OCI-LY7 (cell line): ENCODE measurements at regions not wholly inside any gene's neighbourhood (a gene's known extent, or its start where the extent isn't known, plus 50 kb on each side); places are given as distances from the start of the nearest gene placed in this dataset.

Experiments
- BruUV-seq: library from RNA; stranded (reverse); fragments of 400-500 nt; replicated peaks from 2 replicates; lab custom pipeline; 2021; lab: Mats Ljungman, UMichigan
- CTCF ChIA-PET: fragments of 300-600 bp; sonication (Branson Sonifier 250); formaldehyde crosslinking; loops from one replicate; lab custom pipeline; 2022; ENCODE audit warnings: antibody characterized with exemption; ENCODE audit not compliant: unreplicated experiment; lab: Charles Lee
- POLR2A ChIA-PET: fragments of 300-600 bp; sonication (Branson Sonifier 250); formaldehyde crosslinking; loops from one replicate; lab custom pipeline; 2022; ENCODE audit warnings: antibody characterized with exemption; lab: Charles Lee
- DNase-seq: peaks from one replicate; pipeline ENCODE4 v3.0.0-alpha.2; 2015; ENCODE audit warnings: low spot score
- H2AFZ ChIP-seq: fragments of 200-600 bp; sonication (generic), shearing (Covaris generic); 2 replicates; pipeline ENCODE4 v1.6.1; 2014; ENCODE audit warnings: mild to moderate bottlenecking, antibody characterized with exemption, low read length, moderate library complexity
- H3K27ac ChIP-seq: fragments of 200-600 bp; sonication (generic); 2 replicates; pipeline ENCODE4 v1.5.1; 2014; ENCODE audit warnings: mixed run types, low read depth, mild to moderate bottlenecking, moderate library complexity, low read length, inconsistent platforms; ENCODE audit not compliant: poor library complexity, severe bottlenecking
- H3K36me3 ChIP-seq: fragments of 200-600 bp; sonication (generic); 2 replicates; pipeline ENCODE4 v1.6.1; 2014; ENCODE audit warnings: mild to moderate bottlenecking, antibody characterized with exemption, low read length, moderate library complexity, mixed read lengths; ENCODE audit not compliant: insufficient read depth
- H3K4me1 ChIP-seq: fragments of 200-600 bp; sonication (generic); 2 replicates; pipeline ENCODE4 v1.5.1; 2014; ENCODE audit warnings: mild to moderate bottlenecking, low read length; ENCODE audit not compliant: insufficient read depth, poor library complexity, severe bottlenecking
- H3K4me2 ChIP-seq: fragments of 200-600 bp; sonication (generic); 2 replicates; pipeline ENCODE4 v1.6.1; 2014; ENCODE audit warnings: mild to moderate bottlenecking, low read length
- H3K4me3 ChIP-seq: fragments of 200-600 bp; sonication (generic); 2 replicates; pipeline ENCODE4 v1.5.1; 2014; ENCODE audit warnings: mild to moderate bottlenecking, low read depth, low read length; ENCODE audit not compliant: poor library complexity, severe bottlenecking
- H3K79me2 ChIP-seq: fragments of 200-600 bp; sonication (generic); 2 replicates; pipeline ENCODE4 v1.6.1; 2016; ENCODE audit warnings: low read depth, mild to moderate bottlenecking, low read length, moderate library complexity, mixed read lengths; ENCODE audit not compliant: insufficient read depth
- H3K9me2 ChIP-seq: fragments of 200-600 bp; sonication (generic); 2 replicates; pipeline ENCODE4 v1.6.1; 2016; ENCODE audit warnings: mild to moderate bottlenecking, low read length, mixed read lengths; ENCODE audit not compliant: insufficient read depth
- H3K9me3 ChIP-seq: fragments of 200-600 bp; sonication (generic); 2 replicates; pipeline ENCODE4 v1.6.1; 2014; ENCODE audit warnings: mild to moderate bottlenecking, mixed run types, low read length, mixed read lengths
- H4K20me1 ChIP-seq: fragments of 200-600 bp; sonication (generic); 2 replicates; pipeline ENCODE4 v1.6.1; 2014; ENCODE audit warnings: mild to moderate bottlenecking, antibody characterized with exemption, low read length, moderate library complexity, mixed read lengths; ENCODE audit not compliant: insufficient read depth
- CTCF ChIP-seq: fragments of 200-600 bp; sonication (generic); conservative IDR thresholded peaks from 2 replicates; pipeline ENCODE4 v1.5.1; 2014; ENCODE audit warnings: mild to moderate bottlenecking, antibody characterized with exemption, low read length, moderate library complexity, mixed read lengths
- EZH2phosphoT487 ChIP-seq: fragments of 200-600 bp; sonication (generic); IDR thresholded peaks from 2 replicates; pipeline ENCODE4 v1.6.1; 2018; ENCODE audit warnings: low read depth, borderline replicate concordance, mild to moderate bottlenecking, mixed run types, antibody characterized with exemption, low read length, moderate library complexity, mixed read lengths
- intact Hi-C: fragments of 100-400 bp; cut with micrococcal nuclease; formaldehyde crosslinking; loops from one replicate; pipeline ENCODE4 v1.10.0; 2022; ENCODE audit not compliant: unreplicated experiment

GRCh38 chr13:34678154-34678553 lies 263.9 kb upstream of the NBEA start:
- Histone ChIP-seq H3K36me3 (no peaks in the 10 kb centered on the region), H3K9me3 (no peaks in the 10 kb centered on the region), H3K4me2 (no peak overlapping the region), H3K79me2 (no peaks in the 10 kb centered on the region), H2AFZ (no peak overlapping the region), H3K9me2 (no peaks in the 10 kb centered on the region), H4K20me1 (no peaks in the 10 kb centered on the region), H3K4me1 (no peaks in the 10 kb centered on the region), H3K27ac (no peak overlapping the region), H3K4me3 (no peak overlapping the region)
- no TSS peak for BruUV-seq
- no peak for TF ChIP-seq EZH2phosphoT487
- CTCF ChIA-PET: no interaction called here
- intact Hi-C loops: no loop called here
- POLR2A ChIA-PET: interaction anchor here (1.4 kb wide), 1 partner anchor 22 kb away, joined by 3 read pairs; no protein-coding TSS in a partner anchor
- DNase-seq: no peak

- no peak overlapping the region for H3K27ac ChIP-seq
- H3K9me3 ChIP-seq: no peaks in the 10 kb centered on the region
- no peak overlapping the region for H2AFZ ChIP-seq
- TF ChIP-seq CTCF (no peak), EZH2phosphoT487 (no peak)
- ChIA-PET POLR2A (interaction anchor here (1.2 kb wide), 1 partner anchor 10 kb away, joined by 4 read pairs; no protein-coding TSS in a partner anchor), CTCF (no interaction called here)
- no peaks in the 10 kb centered on the region for H3K36me3 ChIP-seq
- H3K4me2 ChIP-seq: no peak overlapping the region
- no TSS peak for BruUV-seq
- H3K79me2 ChIP-seq: no peaks in the 10 kb centered on the region
- H3K4me3 ChIP-seq: no peak overlapping the region
- H3K4me1 ChIP-seq: no peaks in the 10 kb centered on the region
- DNase-seq: no peak
- no peaks in the 10 kb centered on the region for H4K20me1 ChIP-seq
- H3K9me2 ChIP-seq: no peaks in the 10 kb centered on the region
- intact Hi-C loops: no loop called here
These were observed 260.6 kb upstream of the NBEA start for GRCh38 chr13:34681405-34681955.

- no peak for TF ChIP-seq CTCF
- no peak for TF ChIP-seq EZH2phosphoT487
- H3K79me2 ChIP-seq: no peaks in the 10 kb centered on the region
- H3K4me1 ChIP-seq: no peaks in the 10 kb centered on the region
- BruUV-seq: no TSS peak
- ChIA-PET CTCF (no interaction called here), POLR2A (no interaction called here)
- H3K9me3 ChIP-seq: no peaks in the 10 kb centered on the region
- no peak overlapping the region for H3K27ac ChIP-seq
- no peak for DNase-seq
- intact Hi-C loops: no loop called here
- H2AFZ ChIP-seq: no peak overlapping the region
- no peaks in the 10 kb centered on the region for H4K20me1 ChIP-seq
- no peak overlapping the region for H3K4me2 ChIP-seq
- H3K36me3 ChIP-seq: no peaks in the 10 kb centered on the region
- H3K9me2 ChIP-seq: no peaks in the 10 kb centered on the region; the same call in 1 of the 2 replicates
- no peak overlapping the region for H3K4me3 ChIP-seq
These were observed 247.0 kb upstream of the NBEA start for GRCh38 chr13:34695063-34695462.
